Retinal pigment epithelial cell (primary cell): ENCODE measurements at regions not wholly inside any gene's neighbourhood (a gene's known extent, or its start where the extent isn't known, plus 50 kb on each side); places are given as distances from the start of the nearest gene placed in this dataset.

ENCODE experiments used
- DNase-seq: peaks from one replicate; pipeline ENCODE4 v3.0.0-alpha.2; 2010; ENCODE audit warnings: low read depth
- H3K4me3 ChIP-seq: 2 replicates; pipeline ENCODE4 v1.5.1; 2011; ENCODE audit warnings: mild to moderate bottlenecking, low read length, control low read depth, moderate library complexity
- TF ChIP-seq, protein P1 (sequence below): conservative IDR thresholded peaks from 2 replicates; pipeline ENCODE4 v1.5.1; 2011; ENCODE audit warnings: low read depth, low read length, control low read depth, inconsistent platforms

- no peak overlapping the region for H3K4me3 ChIP-seq
- TF ChIP-seq, protein P1, sequence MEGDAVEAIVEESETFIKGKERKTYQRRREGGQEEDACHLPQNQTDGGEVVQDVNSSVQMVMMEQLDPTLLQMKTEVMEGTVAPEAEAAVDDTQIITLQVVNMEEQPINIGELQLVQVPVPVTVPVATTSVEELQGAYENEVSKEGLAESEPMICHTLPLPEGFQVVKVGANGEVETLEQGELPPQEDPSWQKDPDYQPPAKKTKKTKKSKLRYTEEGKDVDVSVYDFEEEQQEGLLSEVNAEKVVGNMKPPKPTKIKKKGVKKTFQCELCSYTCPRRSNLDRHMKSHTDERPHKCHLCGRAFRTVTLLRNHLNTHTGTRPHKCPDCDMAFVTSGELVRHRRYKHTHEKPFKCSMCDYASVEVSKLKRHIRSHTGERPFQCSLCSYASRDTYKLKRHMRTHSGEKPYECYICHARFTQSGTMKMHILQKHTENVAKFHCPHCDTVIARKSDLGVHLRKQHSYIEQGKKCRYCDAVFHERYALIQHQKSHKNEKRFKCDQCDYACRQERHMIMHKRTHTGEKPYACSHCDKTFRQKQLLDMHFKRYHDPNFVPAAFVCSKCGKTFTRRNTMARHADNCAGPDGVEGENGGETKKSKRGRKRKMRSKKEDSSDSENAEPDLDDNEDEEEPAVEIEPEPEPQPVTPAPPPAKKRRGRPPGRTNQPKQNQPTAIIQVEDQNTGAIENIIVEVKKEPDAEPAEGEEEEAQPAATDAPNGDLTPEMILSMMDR = no peak
- DNase-seq = no peak
Observed at GRCh38 chr12:74897425-74898211, 312.0 kb downstream of the KCNC2 start.

DNA sequence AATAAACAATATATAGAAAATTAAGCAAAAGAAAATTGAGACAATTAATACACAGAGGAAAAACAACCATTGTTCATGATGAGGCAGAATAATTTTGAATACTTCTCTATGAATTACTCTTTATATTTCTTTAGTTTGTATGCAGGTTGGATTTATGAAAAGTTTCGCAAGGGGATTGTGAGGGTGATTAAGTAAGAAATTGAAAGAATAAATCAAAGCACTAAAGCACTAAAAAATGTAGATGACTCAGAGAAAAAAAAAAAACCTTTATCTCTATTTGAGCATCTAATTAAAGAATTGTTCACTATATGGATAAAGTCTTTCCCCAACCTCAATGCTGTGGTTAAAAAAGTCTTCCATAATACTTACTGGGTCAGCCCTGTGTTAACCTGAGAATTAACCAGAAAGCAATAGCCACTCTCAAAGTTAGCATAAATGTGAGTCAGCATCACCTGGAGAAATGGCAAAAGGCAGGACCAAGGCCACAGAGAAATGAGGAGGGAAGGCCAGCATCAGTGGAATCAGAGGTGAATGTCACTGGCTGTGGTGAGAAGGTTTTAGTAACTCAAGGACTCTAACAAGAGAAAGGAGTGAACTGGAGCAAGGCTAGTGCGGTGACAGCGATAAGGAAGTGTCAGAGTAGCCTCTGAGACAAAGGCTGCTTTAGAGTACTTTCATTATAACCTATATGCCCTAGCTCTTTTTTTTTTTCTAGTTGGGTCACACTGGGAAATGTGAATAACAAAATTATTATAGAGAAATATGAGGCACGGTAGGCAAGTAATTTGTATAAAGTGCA lies 310.4 kb downstream of the KCNC2 start:
- TF ChIP-seq, protein P1 = no peak
- no peak overlapping the region for H3K4me3 ChIP-seq
- DNase-seq = peak; percentile 35

DNA sequence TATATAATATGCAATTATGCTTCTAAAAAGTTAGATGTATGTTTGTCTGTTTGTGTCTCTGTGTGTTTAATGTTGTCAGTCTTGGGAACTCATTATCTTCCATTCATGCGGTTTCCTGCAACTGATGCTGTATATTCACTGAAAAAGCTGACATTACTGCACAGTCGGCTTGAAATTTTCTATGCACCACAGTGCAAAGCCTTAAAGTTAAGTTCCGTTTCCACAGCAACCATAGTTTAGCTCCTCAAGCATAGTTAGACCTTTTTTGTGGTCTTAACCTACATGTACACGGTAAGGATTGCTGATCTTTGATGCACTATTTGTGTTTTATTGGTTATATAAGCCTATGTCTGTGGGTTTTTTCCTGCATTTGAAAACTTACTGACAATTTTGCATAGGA lies 309.4 kb downstream of the KCNC2 start:
- no peak for DNase-seq
- TF ChIP-seq, protein P1 = no peak
- no peak overlapping the region for H3K4me3 ChIP-seq

DNA sequence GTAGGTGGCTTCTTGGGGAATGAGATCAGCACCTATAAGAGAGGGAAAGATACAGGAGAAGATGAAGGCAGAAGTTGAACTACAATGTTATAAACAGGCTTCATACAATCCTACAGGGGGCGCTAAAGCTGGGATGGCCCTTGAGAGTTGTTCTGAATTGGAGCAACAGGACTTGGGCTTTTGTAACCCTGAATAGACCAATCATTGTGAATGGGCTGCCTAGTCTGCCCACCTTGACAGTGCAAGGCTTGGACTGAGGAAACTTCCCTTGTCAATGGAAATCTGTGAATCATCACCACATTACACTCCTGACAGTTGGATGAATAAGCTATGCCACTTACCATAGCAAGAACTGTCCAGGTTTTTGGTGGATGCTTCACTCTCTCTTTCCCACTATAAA lies 306.1 kb downstream of the KCNC2 start:
- H3K4me3 ChIP-seq = no peak overlapping the region
- TF ChIP-seq, protein P1 = peak; percentile 42
- DNase-seq = no peak

DNA sequence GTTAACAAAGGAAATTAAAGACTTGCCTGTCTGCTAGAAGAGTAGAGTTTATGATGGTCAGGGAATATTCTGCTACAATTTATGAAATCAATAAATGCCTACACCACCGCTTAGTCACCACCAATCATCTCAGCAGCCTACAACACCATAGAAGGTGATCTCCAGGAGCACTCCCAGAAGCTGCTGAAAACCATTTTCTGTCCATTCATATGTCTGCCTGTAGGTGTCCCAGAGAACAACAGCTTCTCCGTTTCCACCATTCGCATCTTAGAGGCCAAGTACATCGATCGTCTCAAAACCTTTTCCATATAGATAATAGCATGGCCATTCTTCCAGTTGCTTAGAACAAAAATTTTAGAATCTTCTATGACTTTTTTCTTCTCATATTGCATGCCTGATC lies 303.4 kb downstream of the KCNC2 start:
- H3K4me3 ChIP-seq = no peak overlapping the region
- TF ChIP-seq, protein P1 = no peak

GRCh38 chr12:74910831-74911230 lies 298.8 kb downstream of the KCNC2 start:
- no peak for DNase-seq
- TF ChIP-seq, protein P1 = no peak
- H3K4me3 ChIP-seq = no peak overlapping the region

More for the DNA sequence above, 303.4 kb downstream of the KCNC2 start:
- no peak for DNase-seq
